GM23338 (cell line): ENCODE measurements at regions not wholly inside any gene's neighbourhood (a gene's known extent, or its start where the extent isn't known, plus 50 kb on each side); places are given as distances from the start of the nearest gene placed in this dataset.
A peak's percentile ranks its signal among the peaks of the same experiment; 100 is the strongest.

Experiments used
- ATAC-seq: fragments of 200-7000 bp; cut with Tn5 transposase; 3 replicates; pipeline ENCODE4 v1.9.1; 2020
- DNase-seq: peaks from one replicate; pipeline ENCODE4 v3.0.0-alpha.2; 2015; ENCODE audit warnings: low spot score
- H2AFZ ChIP-seq: fragments of 200-600 bp; sonication (generic); 2 replicates; pipeline ENCODE4 v1.8.0; 2016; ENCODE audit warnings: antibody characterized with exemption, mild to moderate bottlenecking, moderate library complexity
- H3F3A ChIP-seq: fragments of 200-600 bp; sonication (generic); replicated peaks from 2 replicates; pipeline ENCODE4 v1.8.0; 2017; ENCODE audit warnings: antibody characterized with exemption, mixed run types, low read depth
- H3K27ac ChIP-seq: fragments of 200-600 bp; sonication (generic); 2 replicates; pipeline ENCODE4 v1.6.1; 2016; ENCODE audit warnings: low read depth
- H3K27me3 ChIP-seq: fragments of 200-600 bp; sonication (generic); 2 replicates; pipeline ENCODE4 v1.8.0; 2016; ENCODE audit warnings: mild to moderate bottlenecking, mixed run types, moderate library complexity; ENCODE audit not compliant: insufficient read depth
- H3K36me3 ChIP-seq: fragments of 200-600 bp; sonication (generic); 2 replicates; pipeline ENCODE4 v1.8.0; 2016; ENCODE audit warnings: mild to moderate bottlenecking; ENCODE audit not compliant: insufficient read depth
- H3K4me1 ChIP-seq: fragments of 200-600 bp; sonication (generic); 2 replicates; pipeline ENCODE4 v1.8.0; 2016; ENCODE audit warnings: mild to moderate bottlenecking, moderate library complexity; ENCODE audit not compliant: insufficient read depth
- H3K4me2 ChIP-seq: fragments of 200-600 bp; sonication (generic); 2 replicates; pipeline ENCODE4 v1.7.1; 2017; ENCODE audit warnings: mixed run types
- H3K4me3 ChIP-seq: fragments of 200-600 bp; sonication (generic); 2 replicates; pipeline ENCODE4 v1.6.1; 2016; ENCODE audit warnings: mixed run types
- H3K79me2 ChIP-seq: fragments of 200-600 bp; sonication (generic); replicated peaks from 2 replicates; pipeline ENCODE4 v1.8.0; 2017; ENCODE audit warnings: mild to moderate bottlenecking; ENCODE audit not compliant: insufficient read depth
- H3K9me2 ChIP-seq: fragments of 200-600 bp; sonication (generic); 2 replicates; pipeline ENCODE4 v1.8.0; 2017; ENCODE audit not compliant: insufficient read depth
- H4K20me1 ChIP-seq: fragments of 200-600 bp; sonication (generic); replicated peaks from 2 replicates; pipeline ENCODE4 v1.8.0; 2017; ENCODE audit warnings: mild to moderate bottlenecking; ENCODE audit not compliant: insufficient read depth
- H3K27ac Mint-ChIP-seq: 2 replicates; pipeline ENCODE4 v1.8.0; 2020; ENCODE audit warnings: inconsistent platforms, mild to moderate bottlenecking, moderate library complexity, mixed read lengths
- H3K27me3 Mint-ChIP-seq: 3 replicates; pipeline ENCODE4 v1.8.0; 2022; ENCODE audit warnings: low read depth, mild to moderate bottlenecking, moderate library complexity, mixed read lengths, inconsistent platforms; ENCODE audit not compliant: insufficient read depth, poor library complexity
- H3K36me3 Mint-ChIP-seq: 3 replicates; pipeline ENCODE4 v1.8.0; 2021; ENCODE audit warnings: low read depth, mild to moderate bottlenecking, inconsistent platforms, moderate library complexity, mixed read lengths
- H3K4me1 Mint-ChIP-seq: 3 replicates; pipeline ENCODE4 v1.8.0; 2020; ENCODE audit warnings: mild to moderate bottlenecking, inconsistent platforms, mixed read lengths
- H3K4me3 Mint-ChIP-seq: 3 replicates; pipeline ENCODE4 v1.8.0; 2021; ENCODE audit warnings: moderate library complexity, mild to moderate bottlenecking, inconsistent platforms, mixed read lengths
- H3K9me3 Mint-ChIP-seq: 3 replicates; pipeline ENCODE4 v1.8.0; 2020; ENCODE audit warnings: moderate library complexity, mild to moderate bottlenecking, inconsistent platforms, mixed read lengths
- EZH2phosphoT487 ChIP-seq: fragments of 200-600 bp; sonication (generic); IDR thresholded peaks from one replicate; pipeline ENCODE4 v1.8.1; 2018; ENCODE audit warnings: antibody characterized with exemption; ENCODE audit not compliant: unreplicated experiment
- NANOG ChIP-seq: IDR thresholded peaks from 2 replicates; pipeline ENCODE4 v1.6.1; 2016; ENCODE audit warnings: antibody characterized with exemption, borderline replicate concordance
- ZNF114 ChIP-seq: fragments of 250-450 bp; sonication (Bioruptor Pico); IDR thresholded peaks from 2 replicates; pipeline ENCODE4 v1.5.0; 2020; ENCODE audit warnings: mild to moderate bottlenecking, moderate library complexity
- ZNF331 ChIP-seq: fragments of 250-450 bp; sonication (Bioruptor Pico); IDR thresholded peaks from 2 replicates; pipeline ENCODE4 v1.5.0; 2020; ENCODE audit warnings: low read depth, mild to moderate bottlenecking, moderate library complexity
- TF ChIP-seq, protein P1 (sequence below): fragments of 250-450 bp; sonication (Bioruptor Pico); IDR thresholded peaks from 2 replicates; pipeline ENCODE4 v1.5.0; 2020; ENCODE audit warnings: mild to moderate bottlenecking, moderate library complexity
- TF ChIP-seq, protein P2 (sequence below): IDR thresholded peaks from 2 replicates; pipeline ENCODE4 v1.6.1; 2016; ENCODE audit warnings: antibody characterized with exemption

- TF ChIP-seq, protein P1, sequence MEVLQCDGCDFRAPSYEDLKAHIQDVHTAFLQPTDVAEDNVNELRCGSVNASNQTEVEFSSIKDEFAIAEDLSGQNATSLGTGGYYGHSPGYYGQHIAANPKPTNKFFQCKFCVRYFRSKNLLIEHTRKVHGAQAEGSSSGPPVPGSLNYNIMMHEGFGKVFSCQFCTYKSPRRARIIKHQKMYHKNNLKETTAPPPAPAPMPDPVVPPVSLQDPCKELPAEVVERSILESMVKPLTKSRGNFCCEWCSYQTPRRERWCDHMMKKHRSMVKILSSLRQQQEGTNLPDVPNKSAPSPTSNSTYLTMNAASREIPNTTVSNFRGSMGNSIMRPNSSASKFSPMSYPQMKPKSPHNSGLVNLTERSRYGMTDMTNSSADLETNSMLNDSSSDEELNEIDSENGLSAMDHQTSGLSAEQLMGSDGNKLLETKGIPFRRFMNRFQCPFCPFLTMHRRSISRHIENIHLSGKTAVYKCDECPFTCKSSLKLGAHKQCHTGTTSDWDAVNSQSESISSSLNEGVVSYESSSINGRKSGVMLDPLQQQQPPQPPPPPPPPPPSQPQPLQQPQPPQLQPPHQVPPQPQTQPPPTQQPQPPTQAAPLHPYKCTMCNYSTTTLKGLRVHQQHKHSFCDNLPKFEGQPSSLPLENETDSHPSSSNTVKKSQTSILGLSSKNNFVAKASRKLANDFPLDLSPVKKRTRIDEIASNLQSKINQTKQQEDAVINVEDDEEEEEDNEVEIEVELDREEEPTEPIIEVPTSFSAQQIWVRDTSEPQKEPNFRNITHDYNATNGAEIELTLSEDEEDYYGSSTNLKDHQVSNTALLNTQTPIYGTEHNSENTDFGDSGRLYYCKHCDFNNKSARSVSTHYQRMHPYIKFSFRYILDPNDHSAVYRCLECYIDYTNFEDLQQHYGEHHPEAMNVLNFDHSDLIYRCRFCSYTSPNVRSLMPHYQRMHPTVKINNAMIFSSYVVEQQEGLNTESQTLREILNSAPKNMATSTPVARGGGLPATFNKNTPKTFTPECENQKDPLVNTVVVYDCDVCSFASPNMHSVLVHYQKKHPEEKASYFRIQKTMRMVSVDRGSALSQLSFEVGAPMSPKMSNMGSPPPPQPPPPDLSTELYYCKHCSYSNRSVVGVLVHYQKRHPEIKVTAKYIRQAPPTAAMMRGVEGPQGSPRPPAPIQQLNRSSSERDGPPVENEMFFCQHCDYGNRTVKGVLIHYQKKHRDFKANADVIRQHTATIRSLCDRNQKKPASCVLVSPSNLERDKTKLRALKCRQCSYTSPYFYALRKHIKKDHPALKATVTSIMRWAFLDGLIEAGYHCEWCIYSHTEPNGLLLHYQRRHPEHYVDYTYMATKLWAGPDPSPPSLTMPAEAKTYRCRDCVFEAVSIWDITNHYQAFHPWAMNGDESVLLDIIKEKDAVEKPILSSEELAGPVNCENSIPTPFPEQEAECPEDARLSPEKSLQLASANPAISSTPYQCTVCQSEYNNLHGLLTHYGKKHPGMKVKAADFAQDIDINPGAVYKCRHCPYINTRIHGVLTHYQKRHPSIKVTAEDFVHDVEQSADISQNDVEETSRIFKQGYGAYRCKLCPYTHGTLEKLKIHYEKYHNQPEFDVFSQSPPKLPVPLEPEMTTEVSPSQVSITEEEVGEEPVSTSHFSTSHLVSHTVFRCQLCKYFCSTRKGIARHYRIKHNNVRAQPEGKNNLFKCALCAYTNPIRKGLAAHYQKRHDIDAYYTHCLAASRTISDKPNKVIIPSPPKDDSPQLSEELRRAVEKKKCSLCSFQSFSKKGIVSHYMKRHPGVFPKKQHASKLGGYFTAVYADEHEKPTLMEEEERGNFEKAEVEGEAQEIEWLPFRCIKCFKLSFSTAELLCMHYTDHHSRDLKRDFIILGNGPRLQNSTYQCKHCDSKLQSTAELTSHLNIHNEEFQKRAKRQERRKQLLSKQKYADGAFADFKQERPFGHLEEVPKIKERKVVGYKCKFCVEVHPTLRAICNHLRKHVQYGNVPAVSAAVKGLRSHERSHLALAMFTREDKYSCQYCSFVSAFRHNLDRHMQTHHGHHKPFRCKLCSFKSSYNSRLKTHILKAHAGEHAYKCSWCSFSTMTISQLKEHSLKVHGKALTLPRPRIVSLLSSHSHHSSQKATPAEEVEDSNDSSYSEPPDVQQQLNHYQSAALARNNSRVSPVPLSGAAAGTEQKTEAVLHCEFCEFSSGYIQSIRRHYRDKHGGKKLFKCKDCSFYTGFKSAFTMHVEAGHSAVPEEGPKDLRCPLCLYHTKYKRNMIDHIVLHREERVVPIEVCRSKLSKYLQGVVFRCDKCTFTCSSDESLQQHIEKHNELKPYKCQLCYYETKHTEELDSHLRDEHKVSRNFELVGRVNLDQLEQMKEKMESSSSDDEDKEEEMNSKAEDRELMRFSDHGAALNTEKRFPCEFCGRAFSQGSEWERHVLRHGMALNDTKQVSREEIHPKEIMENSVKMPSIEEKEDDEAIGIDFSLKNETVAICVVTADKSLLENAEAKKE (CRISPR knock-in tag), result no peak
- no peak for TF ChIP-seq NANOG
- TF ChIP-seq, protein P2, sequence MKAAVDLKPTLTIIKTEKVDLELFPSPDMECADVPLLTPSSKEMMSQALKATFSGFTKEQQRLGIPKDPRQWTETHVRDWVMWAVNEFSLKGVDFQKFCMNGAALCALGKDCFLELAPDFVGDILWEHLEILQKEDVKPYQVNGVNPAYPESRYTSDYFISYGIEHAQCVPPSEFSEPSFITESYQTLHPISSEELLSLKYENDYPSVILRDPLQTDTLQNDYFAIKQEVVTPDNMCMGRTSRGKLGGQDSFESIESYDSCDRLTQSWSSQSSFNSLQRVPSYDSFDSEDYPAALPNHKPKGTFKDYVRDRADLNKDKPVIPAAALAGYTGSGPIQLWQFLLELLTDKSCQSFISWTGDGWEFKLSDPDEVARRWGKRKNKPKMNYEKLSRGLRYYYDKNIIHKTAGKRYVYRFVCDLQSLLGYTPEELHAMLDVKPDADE, result no peak
- TF ChIP-seq ZNF331, result no peak
Measured at GRCh38 chr2:139159177-139159576, 379.0 kb upstream of the NXPH2 start (continued).

DNA sequence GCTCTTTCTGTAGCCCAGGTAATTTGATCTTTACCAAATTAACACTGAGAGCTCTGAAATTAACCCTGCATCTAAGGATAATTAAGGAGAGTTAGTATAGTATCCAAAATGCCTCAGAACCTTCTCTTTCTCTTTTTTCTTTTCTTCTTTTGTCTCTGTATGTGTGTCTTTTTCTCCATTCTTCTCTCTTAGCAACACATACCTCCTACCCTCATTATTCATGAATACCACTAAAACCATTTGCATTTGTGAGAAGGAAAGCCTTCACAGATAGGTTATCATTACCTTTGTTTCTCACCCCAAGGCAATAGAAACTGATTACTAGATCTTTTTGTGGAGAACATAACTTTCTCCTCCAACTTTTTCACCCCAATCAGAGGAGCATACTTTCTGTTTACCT lies 376.5 kb upstream of the NXPH2 start:
- Histone ChIP-seq H3K4me3 (0 out of 2 replicates have a peak overlapping the region, but pooled peaks have one; percentile 3), H2AFZ (no peak overlapping the region), H3K79me2 (no peaks in the 10 kb centered on the region), H3K9me2 (no peaks in the 10 kb centered on the region), H3K4me2 (peak overlapping the region; percentile 21), H3K36me3 (no peaks in the 10 kb centered on the region), H4K20me1 (no peaks in the 10 kb centered on the region), H3F3A (no peaks in the 10 kb centered on the region), H3K27me3 (no peaks in the 10 kb centered on the region), H3K4me1 (peaks cover 18% of the 10 kb centered on the region; the same call in 1 of the 2 replicates), H3K27ac (no peak overlapping the region)
- Mint-ChIP-seq H3K4me1 (peaks cover 16% of the 10 kb centered on the region), H3K27me3 (peaks cover 2% of the 10 kb centered on the region), H3K27ac (peak overlapping the region; percentile 64), H3K36me3 (no peaks in the 10 kb centered on the region), H3K9me3 (no peaks in the 10 kb centered on the region), H3K4me3 (no peak overlapping the region)
- DNase-seq, result peak; percentile 38
- ATAC-seq, result peak; percentile 76
- TF ChIP-seq ZNF331, result no peak
- TF ChIP-seq ZNF114 (CRISPR knock-in tag), result no peak
- TF ChIP-seq EZH2phosphoT487, result no peak
- TF ChIP-seq, protein P1 (CRISPR knock-in tag), result 0 out of 2 replicates have a peak, but pooled peaks have one; percentile 2
